Osteocyte (in vitro differentiated cells): ENCODE measurements at regions not wholly inside any gene's neighbourhood (a gene's known extent, or its start where the extent isn't known, plus 50 kb on each side); places are given as distances from the start of the nearest gene placed in this dataset.
A peak's percentile ranks its signal among the peaks of the same experiment; 100 is the strongest.
"Not testable (repeated sequence)": the region's sequence is repeated elsewhere in the genome, so short reads cannot be mapped to it uniquely, and the experiment has no call there.

Source experiments
- DNase-seq: peaks from one replicate; pipeline ENCODE4 v3.0.0; 2021; ENCODE audit warnings: mixed read lengths; ENCODE audit not compliant: unreplicated experiment; ENCODE audit errors: extremely low spot score
- H3K27ac Mint-ChIP-seq: one replicate; pipeline ENCODE4 v1.8.0; 2021; ENCODE audit warnings: mild to moderate bottlenecking, mixed read lengths; ENCODE audit not compliant: unreplicated experiment
- H3K27me3 Mint-ChIP-seq: one replicate; pipeline ENCODE4 v1.8.0; 2021; ENCODE audit warnings: mixed read lengths; ENCODE audit not compliant: unreplicated experiment
- H3K36me3 Mint-ChIP-seq: one replicate; pipeline ENCODE4 v1.8.0; 2021; ENCODE audit warnings: mixed read lengths; ENCODE audit not compliant: unreplicated experiment
- H3K4me1 Mint-ChIP-seq: one replicate; pipeline ENCODE4 v1.8.0; 2021; ENCODE audit warnings: mixed read lengths; ENCODE audit not compliant: unreplicated experiment
- H3K4me3 Mint-ChIP-seq: one replicate; pipeline ENCODE4 v1.8.0; 2021; ENCODE audit warnings: mild to moderate bottlenecking, moderate library complexity, mixed read lengths; ENCODE audit not compliant: unreplicated experiment
- H3K9me3 Mint-ChIP-seq: one replicate; pipeline ENCODE4 v1.8.0; 2021; ENCODE audit warnings: mixed read lengths; ENCODE audit not compliant: unreplicated experiment
- TF ChIP-seq, protein P1 (sequence below): fragments of 200-600 bp; sonication (generic); IDR thresholded peaks from 2 replicates; pipeline ENCODE4 v1.5.0; 2021; ENCODE audit warnings: antibody characterized with exemption, mild to moderate bottlenecking, moderate library complexity

DNA sequence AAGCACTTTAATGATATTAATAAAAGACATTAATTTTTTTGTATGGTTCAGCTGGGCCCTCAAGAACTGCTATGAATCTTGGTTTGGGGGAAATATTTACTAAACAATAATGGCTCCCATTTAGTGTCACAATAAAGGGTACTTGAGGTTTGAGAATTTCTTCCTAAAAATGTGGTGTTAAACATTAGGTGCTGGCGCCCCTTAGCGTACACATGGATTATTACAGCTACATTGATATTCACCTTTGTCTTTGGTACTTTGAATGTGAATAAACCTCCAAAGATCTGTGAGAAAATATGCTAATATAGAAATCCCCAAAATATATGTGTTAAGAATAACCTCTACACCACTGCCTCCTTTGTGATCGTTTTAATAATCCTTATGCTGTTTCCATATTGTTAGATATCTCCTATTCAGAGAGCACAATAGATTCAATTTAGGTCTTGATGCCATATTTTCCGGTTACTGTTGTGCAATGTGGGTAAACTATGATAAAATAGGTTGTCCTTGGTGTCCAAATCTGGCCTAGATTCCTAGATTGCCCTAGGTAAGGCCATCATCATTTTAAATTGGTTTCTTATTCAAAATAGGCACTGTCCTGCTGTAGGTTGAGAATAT is 161.8 kb upstream of the CACNA2D1 start:
- Mint-ChIP-seq H3K4me3 (no peak overlapping the region), H3K9me3 (no peaks in the 10 kb centered on the region), H3K4me1 (peaks cover 2% of the 10 kb centered on the region), H3K27ac (no peak overlapping the region), H3K27me3 (no peaks in the 10 kb centered on the region), H3K36me3 (no peaks in the 10 kb centered on the region)
- TF ChIP-seq, protein P1, sequence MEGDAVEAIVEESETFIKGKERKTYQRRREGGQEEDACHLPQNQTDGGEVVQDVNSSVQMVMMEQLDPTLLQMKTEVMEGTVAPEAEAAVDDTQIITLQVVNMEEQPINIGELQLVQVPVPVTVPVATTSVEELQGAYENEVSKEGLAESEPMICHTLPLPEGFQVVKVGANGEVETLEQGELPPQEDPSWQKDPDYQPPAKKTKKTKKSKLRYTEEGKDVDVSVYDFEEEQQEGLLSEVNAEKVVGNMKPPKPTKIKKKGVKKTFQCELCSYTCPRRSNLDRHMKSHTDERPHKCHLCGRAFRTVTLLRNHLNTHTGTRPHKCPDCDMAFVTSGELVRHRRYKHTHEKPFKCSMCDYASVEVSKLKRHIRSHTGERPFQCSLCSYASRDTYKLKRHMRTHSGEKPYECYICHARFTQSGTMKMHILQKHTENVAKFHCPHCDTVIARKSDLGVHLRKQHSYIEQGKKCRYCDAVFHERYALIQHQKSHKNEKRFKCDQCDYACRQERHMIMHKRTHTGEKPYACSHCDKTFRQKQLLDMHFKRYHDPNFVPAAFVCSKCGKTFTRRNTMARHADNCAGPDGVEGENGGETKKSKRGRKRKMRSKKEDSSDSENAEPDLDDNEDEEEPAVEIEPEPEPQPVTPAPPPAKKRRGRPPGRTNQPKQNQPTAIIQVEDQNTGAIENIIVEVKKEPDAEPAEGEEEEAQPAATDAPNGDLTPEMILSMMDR, result peak; percentile 85
- DNase-seq, result no peak

DNA sequence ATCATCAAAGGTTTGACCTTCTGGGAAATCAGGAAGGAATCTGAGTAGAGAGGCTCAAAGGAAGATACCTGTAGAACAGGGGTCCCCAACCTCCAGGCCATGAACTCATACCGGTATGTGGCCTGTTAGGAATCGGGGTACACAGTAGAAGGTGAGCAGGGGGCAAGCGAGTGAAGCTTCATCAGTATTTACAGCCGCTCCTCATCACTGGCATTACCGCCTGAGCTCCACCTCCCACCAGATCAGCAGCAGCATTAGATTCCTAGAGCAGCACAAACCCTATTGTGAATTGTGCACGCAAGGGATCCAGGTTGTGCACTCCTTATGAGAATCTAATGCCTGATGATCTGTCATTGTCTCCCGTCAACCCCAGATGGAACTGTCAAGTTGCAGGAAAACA is 158.5 kb upstream of the CACNA2D1 start:
- Mint-ChIP-seq H3K4me3 (no peak overlapping the region), H3K27me3 (no peaks in the 10 kb centered on the region), H3K9me3 (no peaks in the 10 kb centered on the region), H3K27ac (no peak overlapping the region), H3K36me3 (no peaks in the 10 kb centered on the region), H3K4me1 (peaks cover 15% of the 10 kb centered on the region)
- DNase-seq, result no peak
- TF ChIP-seq, protein P1, result no peak

DNA sequence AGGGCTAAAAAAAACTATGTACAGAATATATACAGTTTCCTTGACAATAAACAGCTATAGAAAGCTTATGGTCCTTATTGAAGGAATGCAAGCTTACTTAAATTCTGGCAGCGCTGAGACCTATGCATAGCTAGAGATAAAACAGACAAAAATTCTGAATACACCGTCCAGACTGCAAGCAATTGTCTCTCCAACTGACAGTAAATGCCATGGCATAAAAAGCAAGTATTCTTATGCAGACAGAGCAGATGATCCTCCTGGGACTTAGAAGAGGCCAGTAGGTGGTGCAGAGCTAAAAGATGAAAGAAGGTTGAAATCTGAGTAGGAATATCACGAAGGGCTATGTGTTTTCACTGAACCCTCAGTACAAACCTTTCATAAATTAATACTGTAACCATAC is 157.0 kb upstream of the CACNA2D1 start:
- H3K9me3 Mint-ChIP-seq, result no peaks in the 10 kb centered on the region
- H3K27ac Mint-ChIP-seq, result no peak overlapping the region
- no peak overlapping the region for H3K4me3 Mint-ChIP-seq
- H3K4me1 Mint-ChIP-seq, result peaks cover 20% of the 10 kb centered on the region
- no peak for DNase-seq
- H3K27me3 Mint-ChIP-seq, result no peaks in the 10 kb centered on the region
- no peaks in the 10 kb centered on the region for H3K36me3 Mint-ChIP-seq
- TF ChIP-seq, protein P1, result no peak

DNA sequence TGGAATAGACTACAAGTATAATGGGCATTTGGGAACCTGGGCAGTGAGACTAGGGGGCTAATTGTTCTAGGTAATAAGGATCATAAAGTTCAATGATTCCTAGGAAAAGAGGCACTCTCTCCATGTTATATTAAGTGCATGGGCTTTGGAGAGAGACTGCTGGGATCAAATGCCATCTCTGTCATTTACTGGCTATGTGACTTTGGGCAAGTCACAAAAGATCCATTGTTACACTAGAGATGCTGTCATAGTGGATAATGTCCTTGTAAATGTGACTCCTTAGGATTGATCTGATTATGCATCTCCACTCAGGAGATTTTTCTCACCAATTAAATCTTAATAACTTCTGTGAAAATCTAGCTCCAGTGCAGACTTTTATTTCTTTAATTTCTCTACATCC is 156.3 kb upstream of the CACNA2D1 start:
- no peaks in the 10 kb centered on the region for H3K36me3 Mint-ChIP-seq
- no peaks in the 10 kb centered on the region for H3K9me3 Mint-ChIP-seq
- no peak overlapping the region for H3K4me3 Mint-ChIP-seq
- no peaks in the 10 kb centered on the region for H3K27me3 Mint-ChIP-seq
- no peak for DNase-seq
- peaks cover 26% of the 10 kb centered on the region for H3K4me1 Mint-ChIP-seq
- H3K27ac Mint-ChIP-seq, result no peak overlapping the region
- TF ChIP-seq, protein P1, result no peak

- Mint-ChIP-seq H3K36me3 (no peaks in the 10 kb centered on the region), H3K9me3 (no peaks in the 10 kb centered on the region), H3K4me1 (peaks cover 36% of the 10 kb centered on the region), H3K27me3 (no peaks in the 10 kb centered on the region), H3K27ac (peak overlapping the region; percentile 41), H3K4me3 (no peak overlapping the region)
- DNase-seq, result no peak
- TF ChIP-seq, protein P1, result no peak
These were observed 155.4 kb upstream of the CACNA2D1 start for GRCh38 chr7:82598958-82599357.

- H3K4me3 Mint-ChIP-seq, H3K36me3 Mint-ChIP-seq, DNase-seq, H3K27me3 Mint-ChIP-seq, H3K9me3 Mint-ChIP-seq: not testable (repeated sequence)
- Mint-ChIP-seq H3K27ac (peak overlapping the region; percentile 49), H3K4me1 (peaks cover 44% of the 10 kb centered on the region)
These were observed 152.2 kb upstream of the CACNA2D1 start for GRCh38 chr7:82595795-82596194.
